NCI-H460 (cell line): ENCODE measurements at regions not wholly inside any gene's neighbourhood (a gene's known extent, or its start where the extent isn't known, plus 50 kb on each side); places are given as distances from the start of the nearest gene placed in this dataset.
"Not testable (repeated sequence)": the region's sequence is repeated elsewhere in the genome, so short reads cannot be mapped to it uniquely, and the experiment has no call there.

Experiments used
- DNase-seq: peaks from one replicate; pipeline ENCODE4 v3.0.0-alpha.2; 2016; ENCODE audit warnings: low read depth; ENCODE audit errors: extremely low read depth

DNA sequence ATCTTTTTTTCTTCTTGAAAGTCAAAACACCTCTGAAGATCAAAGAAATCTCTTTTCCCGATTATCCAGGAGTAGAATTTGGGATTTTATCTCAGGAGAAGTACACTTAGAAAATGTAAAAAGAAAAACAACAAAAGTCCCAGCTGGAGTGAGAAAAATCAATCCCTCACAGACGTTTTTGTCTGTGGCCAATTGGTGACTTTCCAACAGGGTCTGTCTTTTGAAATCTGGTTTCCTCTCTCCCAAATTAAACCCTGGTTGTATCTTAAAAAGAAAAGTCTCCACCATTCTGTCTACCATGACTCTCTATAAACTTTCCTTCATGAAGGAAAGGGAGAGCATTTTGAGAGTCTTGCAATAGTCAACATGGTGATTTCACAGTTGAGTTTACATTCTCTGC lies 88.1 kb downstream of the DACT1 start:
- no peak for DNase-seq

DNA sequence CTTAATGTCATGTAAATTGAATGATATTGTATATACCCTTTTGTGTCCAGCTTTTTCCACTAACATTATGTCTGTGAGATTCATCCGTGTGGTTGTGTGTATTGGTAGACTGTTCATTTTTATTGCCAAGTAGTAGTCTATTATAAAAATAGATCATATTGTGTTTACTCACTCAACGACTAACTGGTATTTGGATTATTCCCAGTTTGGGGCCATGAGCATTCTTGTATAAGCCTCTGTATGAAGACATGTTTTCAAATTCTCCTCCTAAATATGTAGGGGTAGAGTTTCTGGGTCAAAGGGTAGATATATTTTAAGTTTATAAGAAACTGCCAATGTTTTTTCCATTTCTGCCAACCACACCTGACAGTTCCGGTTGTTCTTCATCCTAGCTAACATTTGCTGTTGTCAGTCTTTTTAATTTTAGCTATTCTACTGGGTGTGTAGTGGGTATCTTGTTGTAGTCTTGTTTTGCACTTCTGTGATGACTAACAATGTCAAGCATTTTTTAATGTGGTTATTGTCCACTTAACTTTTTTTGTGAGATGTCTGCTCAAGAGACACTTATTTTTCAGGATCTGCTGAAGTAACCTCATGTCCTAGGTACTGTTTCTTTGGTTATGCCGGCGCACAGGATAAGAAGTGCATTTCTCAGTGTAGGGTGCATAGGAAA lies 93.2 kb downstream of the DACT1 start:
- no peak for DNase-seq

DNA sequence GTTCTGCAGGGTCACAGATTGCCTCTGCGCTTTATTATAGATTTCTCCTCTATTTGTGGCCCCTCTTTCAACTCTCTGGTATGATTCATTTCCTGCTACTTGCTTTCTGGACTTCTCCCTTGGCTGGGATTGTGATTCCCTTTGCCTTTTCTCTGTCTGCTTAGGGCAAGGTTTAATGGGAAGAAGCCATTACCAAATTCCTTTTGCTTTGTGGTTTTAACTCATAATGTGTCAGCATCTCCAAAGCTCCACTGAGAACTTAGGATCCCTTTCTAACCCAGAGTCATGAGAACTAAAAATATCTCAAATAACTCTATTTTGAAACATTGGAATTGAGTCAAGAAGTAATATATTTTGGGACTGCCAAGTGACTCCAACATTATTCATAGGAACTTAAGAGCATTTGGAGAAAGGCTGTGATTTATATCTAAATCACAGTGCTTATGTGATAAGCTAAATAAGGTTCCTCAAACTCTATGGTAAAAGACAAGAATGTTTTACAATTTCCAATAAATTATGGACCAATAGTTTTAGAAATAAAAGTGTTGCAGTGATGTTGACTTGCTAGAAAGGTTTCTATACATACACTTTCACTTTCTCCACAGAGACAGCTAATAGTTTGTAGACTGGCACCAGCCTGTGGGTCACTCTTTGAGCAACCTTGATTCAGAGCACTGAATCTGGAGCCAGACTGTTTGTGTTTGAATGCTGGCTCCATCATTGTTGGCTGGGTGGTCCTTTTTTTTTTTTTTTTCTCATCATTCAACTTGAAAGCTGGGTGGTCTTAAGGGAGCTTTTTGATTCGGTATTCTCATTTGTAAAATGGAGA lies 93.9 kb downstream of the DACT1 start:
- DNase-seq, result no peak

DNA sequence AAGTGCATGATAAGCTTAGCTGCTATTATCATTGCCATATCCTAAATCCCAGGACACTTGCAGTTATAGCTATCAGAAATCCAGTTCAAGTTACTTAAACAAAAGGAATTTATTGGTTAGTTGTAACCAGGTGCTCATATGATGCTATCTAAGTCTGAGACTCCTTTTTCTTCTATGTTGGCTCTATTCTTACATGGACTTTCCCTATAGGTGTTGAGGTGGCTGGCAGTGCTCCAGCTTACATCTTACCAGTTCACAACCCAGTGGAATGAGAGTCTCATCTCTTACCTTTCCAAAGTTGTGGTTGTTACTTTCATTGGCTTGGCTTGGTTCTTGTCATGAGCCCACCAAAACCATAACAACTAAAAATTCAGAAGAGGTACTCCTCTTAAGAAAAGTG lies 94.6 kb downstream of the DACT1 start:
- DNase-seq, result no peak

- DNase-seq, result no peak
Observed at GRCh38 chr14:58733451-58734208, 95.9 kb downstream of the DACT1 start.

GRCh38 chr14:58735596-58735995 lies 97.8 kb downstream of the DACT1 start:
- no peak for DNase-seq

DNA sequence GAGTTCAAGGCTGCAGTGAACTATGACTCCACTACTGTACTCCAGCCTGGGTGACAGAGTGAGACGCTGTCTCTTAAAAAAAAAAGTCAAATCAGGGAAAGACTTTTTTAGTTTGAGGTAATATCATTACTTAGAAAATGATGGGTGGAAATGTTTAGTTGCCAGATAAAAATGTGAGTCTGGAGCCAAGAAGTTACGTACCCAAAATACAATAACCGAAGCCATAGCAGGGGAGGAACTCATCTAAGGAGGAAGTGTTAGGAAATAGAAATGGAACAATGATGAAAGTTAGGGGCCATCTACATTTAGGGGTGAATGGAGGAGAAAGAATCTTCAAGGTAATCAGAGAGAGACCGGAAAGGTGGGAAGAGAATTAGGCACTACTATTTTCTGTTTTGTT lies 98.8 kb downstream of the DACT1 start:
- no peak for DNase-seq

GRCh38 chr14:58737511-58737910 lies 99.7 kb downstream of the DACT1 start:
- DNase-seq, result no peak

- no peak for DNase-seq
Observed at GRCh38 chr14:58738189-58738836, 100.6 kb downstream of the DACT1 start.

DNA sequence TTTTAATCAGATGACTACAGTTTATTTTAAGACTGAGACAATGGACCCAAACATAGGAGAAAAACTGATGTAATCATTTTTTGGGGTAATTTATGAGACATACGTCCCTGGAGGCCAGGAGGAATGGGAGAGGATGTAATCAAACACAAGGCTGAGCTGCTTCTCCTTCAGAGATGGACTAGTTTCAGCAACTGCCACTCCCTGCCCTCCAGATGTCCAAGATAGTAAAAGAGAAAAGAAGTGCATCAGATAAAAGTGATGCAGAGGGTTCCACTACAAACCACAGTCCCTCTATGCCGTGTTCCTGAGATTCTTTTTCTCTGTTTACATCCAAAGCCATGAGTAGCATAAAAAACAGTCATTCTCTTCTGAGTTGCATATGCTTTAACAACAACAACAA lies 101.1 kb downstream of the DACT1 start:
- no peak for DNase-seq

DNA sequence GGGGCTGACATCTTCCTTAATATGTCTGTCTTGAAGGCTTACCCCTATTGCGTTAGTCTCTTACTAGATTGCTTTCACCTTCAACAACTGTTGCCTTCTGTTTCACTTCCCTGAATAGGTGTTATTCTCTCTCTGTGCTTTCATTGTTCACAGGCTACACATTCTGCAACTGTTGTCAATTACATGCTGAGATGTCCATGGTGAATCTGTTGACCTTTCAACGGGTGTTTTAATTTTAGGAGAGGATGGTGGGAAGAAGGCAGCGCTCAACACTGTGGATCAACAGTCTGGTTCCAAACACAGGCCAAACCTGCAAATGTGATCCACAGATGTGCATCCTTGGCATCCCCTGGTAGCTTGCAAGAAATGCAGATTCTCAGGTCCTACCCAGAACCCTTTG lies 101.9 kb downstream of the DACT1 start:
- DNase-seq, result no peak

- DNase-seq, result no peak
Observed at GRCh38 chr14:58740379-58740935, 102.7 kb downstream of the DACT1 start.

- DNase-seq, result no peak
Observed at GRCh38 chr14:58744801-58745394, 107.1 kb downstream of the DACT1 start.

- peak; percentile 29 for DNase-seq
Observed at GRCh38 chr14:58746261-58746660, 108.5 kb downstream of the DACT1 start.

DNA sequence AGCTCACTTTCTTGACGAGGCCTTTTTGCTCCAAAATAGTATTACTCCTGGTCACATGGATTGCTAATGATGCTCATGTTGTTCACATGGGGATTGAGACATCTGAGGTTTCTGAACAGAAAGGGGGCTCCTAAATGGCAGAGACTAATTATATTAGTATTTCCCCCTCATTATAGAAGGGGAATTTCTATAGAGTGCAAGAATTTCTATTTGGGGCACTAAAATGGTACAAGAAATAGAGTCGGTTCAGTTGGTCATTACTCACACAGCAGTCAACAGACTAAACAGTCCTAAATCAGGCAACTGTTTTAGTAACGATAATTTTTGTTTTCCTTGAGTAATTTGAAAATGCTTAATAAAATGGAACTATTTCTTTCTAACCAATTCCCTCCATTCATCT lies 108.9 kb downstream of the DACT1 start:
- DNase-seq, result no peak

DNA sequence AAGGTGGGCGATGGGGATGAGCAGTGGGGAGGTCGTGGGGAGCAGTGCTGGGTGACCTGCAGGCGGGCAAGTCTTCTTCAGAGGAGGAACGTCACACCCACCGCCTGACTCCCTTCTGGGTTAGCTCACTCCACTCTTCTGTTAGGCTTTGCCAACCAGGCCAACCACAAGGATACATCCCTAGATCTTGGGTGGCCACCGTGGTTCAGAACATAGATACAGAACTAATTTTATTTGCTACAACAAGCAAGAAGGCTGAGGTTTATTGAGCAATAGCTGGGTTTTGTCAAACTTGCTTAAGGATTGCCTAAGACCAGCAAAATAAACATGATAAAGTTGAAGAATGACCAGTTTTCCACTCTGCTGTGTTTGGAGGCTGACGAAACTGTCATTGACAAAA lies 109.4 kb downstream of the DACT1 start:
- peak; percentile 14 for DNase-seq

GRCh38 chr14:58748251-58748650 lies 110.5 kb downstream of the DACT1 start:
- not testable (repeated sequence) for DNase-seq

GRCh38 chr14:58749066-58749669 lies 111.4 kb downstream of the DACT1 start:
- DNase-seq, result peak; percentile 17

DNA sequence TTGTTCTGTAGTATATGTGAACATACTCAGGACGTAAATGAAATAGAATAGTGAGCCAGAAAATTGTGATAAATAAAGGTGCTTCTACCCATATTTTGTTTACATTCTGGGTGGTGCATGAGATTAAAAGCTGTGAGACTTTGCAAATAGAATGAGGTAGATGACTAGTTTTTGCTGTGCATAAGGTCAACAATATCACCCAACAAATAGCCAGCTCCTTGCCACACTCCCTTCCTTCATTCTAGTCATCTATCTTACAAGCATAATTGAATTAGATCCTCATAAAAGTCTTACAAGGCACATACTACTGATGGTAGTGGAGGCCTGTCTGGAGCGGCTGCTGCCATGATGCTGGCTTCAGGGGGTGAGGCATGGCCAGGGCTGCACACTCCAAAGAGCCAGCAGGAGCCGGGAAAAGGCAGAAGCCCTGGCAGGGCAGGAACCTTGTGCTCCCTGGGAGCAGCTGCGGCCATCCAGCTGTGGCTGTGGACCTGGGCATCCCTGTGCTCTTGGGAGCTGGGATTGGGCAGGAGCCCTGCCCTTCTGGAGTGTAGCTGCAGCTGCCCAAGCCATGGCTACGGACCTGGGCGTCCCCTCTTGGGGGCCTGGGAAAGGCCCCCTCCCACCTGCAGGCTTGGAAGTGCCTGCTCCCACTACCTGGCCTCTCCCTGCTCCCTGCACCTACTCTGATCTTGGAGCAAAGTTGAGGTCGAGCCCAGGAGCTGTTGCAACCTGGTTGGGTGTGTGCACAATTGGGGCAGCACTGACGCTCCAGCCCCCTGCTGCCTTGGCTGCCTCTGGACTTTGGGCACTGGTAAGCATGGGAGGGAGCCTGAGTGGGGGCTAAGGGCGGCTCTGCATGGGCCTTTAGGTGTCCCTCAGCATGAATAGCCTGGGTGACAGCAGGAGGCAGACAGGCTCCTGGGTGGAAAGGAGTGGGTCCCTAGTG lies 112.8 kb downstream of the DACT1 start:
- DNase-seq, result no peak
